B cell (primary cell): ENCODE measurements at regions not wholly inside any gene's neighbourhood (a gene's known extent, or its start where the extent isn't known, plus 50 kb on each side); places are given as distances from the start of the nearest gene placed in this dataset.

ENCODE experiments used
- ATAC-seq: fragments of 200-7000 bp; cut with Tn5 transposase; one replicate; pipeline ENCODE4 v1.10.0; 2021; ENCODE audit warnings: low read depth, mild to moderate bottlenecking, moderate number of reproducible peaks, moderate library complexity
- CTCF ChIA-PET: fragments of 350-600 bp; sonication (Branson Sonifier 250); formaldehyde crosslinking; loops from one replicate; lab custom pipeline; 2021; ENCODE audit warnings: antibody characterized with exemption, inconsistent platforms; lab: Charles Lee
- POLR2A ChIA-PET: fragments of 350-600 bp; sonication (Branson Sonifier 250); formaldehyde crosslinking; loops from one replicate; lab custom pipeline; 2021; ENCODE audit warnings: antibody characterized with exemption; lab: Charles Lee
- DNase-seq: peaks from one replicate; pipeline ENCODE4 v3.0.0; 2013
- H2AFZ ChIP-seq: 2 replicates; pipeline ENCODE4 v1.6.1; 2012; ENCODE audit warnings: mild to moderate bottlenecking, low read depth, low read length; ENCODE audit not compliant: insufficient read depth, poor library complexity, severe bottlenecking
- H3K27ac ChIP-seq, 2 donors: 1 replicate in 1 of 2; 2 replicates in 1 of 2; pipeline ENCODE4 v1.5.1; 2012 to 2013; ENCODE audit warnings: low read length in 2 of 2, mild to moderate bottlenecking in 2 of 2, moderate library complexity in 1 of 2
- H3K27me3 ChIP-seq, 4 experiments: fragments of 200-600 bp in 1 of 4; sonication (generic) in 1 of 4; replicated peaks in 1 of 4; 1 replicate in 2 of 4; 2 replicates in 2 of 4; pipeline versions ENCODE4 v1.6.1 to v1.7.0; 2013 to 2016; ENCODE audit warnings: low read length in 3 of 4, mild to moderate bottlenecking in 2 of 4, mixed read lengths in 1 of 4, moderate library complexity in 1 of 4; ENCODE audit not compliant: insufficient read depth in 4 of 4, control insufficient read depth in 3 of 4; ENCODE audit errors: control extremely low read depth in 1 of 4
- H3K36me3 ChIP-seq, 2 experiments: replicated peaks in 1 of 2; 1 replicate in 1 of 2; 2 replicates in 1 of 2; pipeline versions ENCODE4 v1.6.1 to v1.7.1; 2013; ENCODE audit warnings: low read length in 1 of 2; ENCODE audit not compliant: insufficient read depth in 2 of 2, control insufficient read depth in 1 of 2; ENCODE audit errors: control extremely low read depth in 1 of 2, extremely low read depth in 1 of 2
- H3K4me1 ChIP-seq, 2 donors: fragments of 200-600 bp in 1 of 2; sonication (generic) in 1 of 2; 1 replicate in 1 of 2; 2 replicates in 1 of 2; pipeline versions ENCODE4 v1.5.1 to v1.6.1; 2013 to 2017; ENCODE audit warnings: low read length in 2 of 2; ENCODE audit not compliant: control insufficient read depth in 2 of 2, insufficient read depth in 2 of 2
- H3K4me2 ChIP-seq: replicated peaks from 2 replicates; pipeline ENCODE3; 2012; ENCODE audit warnings: mild to moderate bottlenecking, low read depth, low read length; ENCODE audit not compliant: poor library complexity, severe bottlenecking
- H3K4me3 ChIP-seq, 5 experiments: fragments of 200-600 bp in 1 of 5; sonication (generic) in 1 of 5; 1 replicate in 3 of 5; 2 replicates in 2 of 5; pipeline versions ENCODE4 v1.5.1 to v1.7.0; 2011 to 2016; ENCODE audit warnings: low read length in 4 of 5, mild to moderate bottlenecking in 4 of 5, low read depth in 2 of 5, control low read depth in 1 of 5, moderate library complexity in 1 of 5; ENCODE audit not compliant: insufficient read depth in 1 of 5; ENCODE audit errors: control extremely low read depth in 1 of 5, extremely low read depth in 1 of 5
- H3K79me2 ChIP-seq: fragments of 200-600 bp; sonication (generic); one replicate; pipeline ENCODE4 v1.6.0; 2016; ENCODE audit warnings: low read length; ENCODE audit not compliant: control insufficient read depth, insufficient read depth
- H3K9ac ChIP-seq: fragments of 200-600 bp; sonication (generic); 2 replicates; pipeline ENCODE4 v1.6.1; 2017; ENCODE audit warnings: mild to moderate bottlenecking, low read length, moderate library complexity
- H3K9me3 ChIP-seq, 3 donors: one replicate each; pipeline versions ENCODE4 v1.6.1 to v1.7.1; 2013; ENCODE audit warnings: low read length in 2 of 3; ENCODE audit not compliant: control insufficient read depth in 2 of 3, insufficient read depth in 1 of 3; ENCODE audit errors: control extremely low read depth in 1 of 3
- H4K20me1 ChIP-seq: 2 replicates; pipeline ENCODE4 v1.6.0; 2012; ENCODE audit warnings: mild to moderate bottlenecking, low read length; ENCODE audit not compliant: insufficient read depth, control insufficient read depth, poor library complexity, severe bottlenecking
- H3K27ac Mint-ChIP-seq: one replicate; pipeline ENCODE4 v1.8.0; 2021; ENCODE audit warnings: mixed read lengths
- H3K27me3 Mint-ChIP-seq: one replicate; pipeline ENCODE4 v1.8.0; 2021; ENCODE audit warnings: mixed read lengths
- H3K4me1 Mint-ChIP-seq: one replicate; pipeline ENCODE4 v1.8.0; 2021; ENCODE audit warnings: mixed read lengths
- H3K4me3 Mint-ChIP-seq: one replicate; pipeline ENCODE4 v1.8.0; 2021; ENCODE audit warnings: mixed read lengths
- H3K9me3 Mint-ChIP-seq: one replicate; pipeline ENCODE4 v1.8.0; 2022; ENCODE audit warnings: mixed read lengths; ENCODE audit not compliant: insufficient read depth
- EZH2 ChIP-seq: IDR thresholded peaks from 2 replicates; pipeline ENCODE4 v1.6.1; 2012; ENCODE audit warnings: borderline replicate concordance, low read depth, mild to moderate bottlenecking, moderate library complexity, low read length; ENCODE audit not compliant: insufficient read depth, poor library complexity, severe bottlenecking
- WGBS: methylation state at CpG from one replicate; pipeline ENCODE4 v1.1.5; 2013; ENCODE audit warnings: missing lambda C conversion rate; ENCODE audit not compliant: insufficient coverage; 5-methylcytosine and 5-hydroxymethylcytosine counted together
- intact Hi-C: fragments of 100-400 bp; cut with micrococcal nuclease; formaldehyde crosslinking; loops from one replicate; pipeline ENCODE4 v1.10.0; 2022
- TF ChIP-seq, protein P1 (sequence below): fragments of 200-600 bp; IDR thresholded peaks from one replicate; pipeline ENCODE4 v1.8.0; 2022; ENCODE audit warnings: antibody characterized with exemption, mild to moderate bottlenecking

GRCh38 chr15:93664213-93664956 lies 567.0 kb upstream of the MCTP2 start:
- WGBS = 63% methylated on average over 2 of the region's 3 CpGs
- no peak overlapping the region for H3K4me3 ChIP-seq
- no peaks in the 10 kb centered on the region for H3K4me1 Mint-ChIP-seq
- no peak overlapping the region for H3K4me3 Mint-ChIP-seq
- intact Hi-C loops = no loop called here
- H3K4me1 ChIP-seq = no peaks in the 10 kb centered on the region
- peaks cover 0 to under 1% (median 0%) of the 10 kb centered on the region in 4 experiments for H3K27me3 ChIP-seq
- no peaks in the 10 kb centered on the region for H3K9me3 Mint-ChIP-seq
- DNase-seq (no peak), ATAC-seq (no peak)
- no peaks in the 10 kb centered on the region for H3K79me2 ChIP-seq
- no peaks in the 10 kb centered on the region for H3K27me3 Mint-ChIP-seq
- CTCF ChIA-PET = no interaction called here
- H3K9me3 ChIP-seq = no peaks in the 10 kb centered on the region
- H2AFZ ChIP-seq = no peak overlapping the region
- TF ChIP-seq EZH2 = no peak
- TF ChIP-seq, protein P1, sequence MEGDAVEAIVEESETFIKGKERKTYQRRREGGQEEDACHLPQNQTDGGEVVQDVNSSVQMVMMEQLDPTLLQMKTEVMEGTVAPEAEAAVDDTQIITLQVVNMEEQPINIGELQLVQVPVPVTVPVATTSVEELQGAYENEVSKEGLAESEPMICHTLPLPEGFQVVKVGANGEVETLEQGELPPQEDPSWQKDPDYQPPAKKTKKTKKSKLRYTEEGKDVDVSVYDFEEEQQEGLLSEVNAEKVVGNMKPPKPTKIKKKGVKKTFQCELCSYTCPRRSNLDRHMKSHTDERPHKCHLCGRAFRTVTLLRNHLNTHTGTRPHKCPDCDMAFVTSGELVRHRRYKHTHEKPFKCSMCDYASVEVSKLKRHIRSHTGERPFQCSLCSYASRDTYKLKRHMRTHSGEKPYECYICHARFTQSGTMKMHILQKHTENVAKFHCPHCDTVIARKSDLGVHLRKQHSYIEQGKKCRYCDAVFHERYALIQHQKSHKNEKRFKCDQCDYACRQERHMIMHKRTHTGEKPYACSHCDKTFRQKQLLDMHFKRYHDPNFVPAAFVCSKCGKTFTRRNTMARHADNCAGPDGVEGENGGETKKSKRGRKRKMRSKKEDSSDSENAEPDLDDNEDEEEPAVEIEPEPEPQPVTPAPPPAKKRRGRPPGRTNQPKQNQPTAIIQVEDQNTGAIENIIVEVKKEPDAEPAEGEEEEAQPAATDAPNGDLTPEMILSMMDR = no peak
- H4K20me1 ChIP-seq = no peaks in the 10 kb centered on the region
- no peak overlapping the region for H3K9ac ChIP-seq
- H3K27ac ChIP-seq = no peak overlapping the region
- no peaks in the 10 kb centered on the region for H3K36me3 ChIP-seq
- POLR2A ChIA-PET = no interaction called here
- H3K27ac Mint-ChIP-seq = no peak overlapping the region
- H3K4me2 ChIP-seq = no peak overlapping the region

DNA sequence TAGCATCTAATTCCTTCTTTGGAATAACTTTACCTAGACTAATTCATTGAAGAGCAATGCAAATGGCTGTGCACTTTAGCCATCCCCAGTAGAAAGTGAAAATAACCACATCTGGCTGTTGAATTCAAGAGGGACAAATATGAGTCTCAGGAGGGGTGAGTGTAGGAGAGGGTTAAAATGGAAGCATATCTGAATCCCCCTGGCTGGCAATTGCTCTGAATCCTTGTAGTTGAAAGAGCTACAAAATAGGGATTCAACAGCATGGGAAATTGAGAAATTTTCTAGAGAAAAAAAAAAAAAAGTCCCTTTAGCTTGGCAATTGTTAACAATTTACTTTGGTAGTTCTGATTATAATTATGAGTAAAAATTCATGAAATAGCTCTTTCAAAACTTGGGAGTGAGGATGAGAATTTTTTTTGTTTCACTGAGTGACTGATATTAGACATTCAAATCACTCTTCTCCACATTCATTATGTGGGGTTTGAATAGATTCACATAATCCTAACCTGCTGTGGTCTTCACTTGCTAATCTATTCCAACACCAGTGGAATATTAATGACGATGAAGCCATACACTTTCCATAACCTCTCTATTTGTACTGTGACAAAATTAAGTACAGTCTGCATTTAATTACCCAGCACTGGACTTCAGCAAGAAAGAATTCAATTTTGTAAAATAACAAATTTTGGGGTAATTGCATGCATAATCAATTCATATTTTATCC lies 569.0 kb upstream of the MCTP2 start:
- no CpG with 5 or more reads among the region's 1 CpG for WGBS
- Mint-ChIP-seq H3K9me3 (no peaks in the 10 kb centered on the region), H3K27ac (no peak overlapping the region), H3K27me3 (no peaks in the 10 kb centered on the region), H3K4me1 (no peaks in the 10 kb centered on the region), H3K4me3 (no peak overlapping the region)
- H3K4me3 ChIP-seq = no peak overlapping the region
- H3K36me3 ChIP-seq = no peaks in the 10 kb centered on the region
- H3K9ac ChIP-seq = no peak overlapping the region
- ATAC-seq = no peak
- H3K27me3 ChIP-seq = peaks cover 0 to 2% (median 0%) of the 10 kb centered on the region in 4 experiments
- H2AFZ ChIP-seq = no peak overlapping the region
- no peak overlapping the region for H3K4me2 ChIP-seq
- ChIA-PET CTCF (no interaction called here), POLR2A (no interaction called here)
- H4K20me1 ChIP-seq = no peaks in the 10 kb centered on the region
- H3K79me2 ChIP-seq = no peaks in the 10 kb centered on the region
- no peak for DNase-seq
- TF ChIP-seq, protein P1 = no peak
- no peak for TF ChIP-seq EZH2
- H3K4me1 ChIP-seq = no peaks in the 10 kb centered on the region
- H3K9me3 ChIP-seq = no peaks in the 10 kb centered on the region
- H3K27ac ChIP-seq = no peak overlapping the region
- intact Hi-C loops = no loop called here
